ENCODE measurements at regions not wholly inside any gene's neighbourhood (a gene's known extent, or its start where the extent isn't known, plus 50 kb on each side); places are given as distances from the start of the nearest gene placed in this dataset.

DNA sequence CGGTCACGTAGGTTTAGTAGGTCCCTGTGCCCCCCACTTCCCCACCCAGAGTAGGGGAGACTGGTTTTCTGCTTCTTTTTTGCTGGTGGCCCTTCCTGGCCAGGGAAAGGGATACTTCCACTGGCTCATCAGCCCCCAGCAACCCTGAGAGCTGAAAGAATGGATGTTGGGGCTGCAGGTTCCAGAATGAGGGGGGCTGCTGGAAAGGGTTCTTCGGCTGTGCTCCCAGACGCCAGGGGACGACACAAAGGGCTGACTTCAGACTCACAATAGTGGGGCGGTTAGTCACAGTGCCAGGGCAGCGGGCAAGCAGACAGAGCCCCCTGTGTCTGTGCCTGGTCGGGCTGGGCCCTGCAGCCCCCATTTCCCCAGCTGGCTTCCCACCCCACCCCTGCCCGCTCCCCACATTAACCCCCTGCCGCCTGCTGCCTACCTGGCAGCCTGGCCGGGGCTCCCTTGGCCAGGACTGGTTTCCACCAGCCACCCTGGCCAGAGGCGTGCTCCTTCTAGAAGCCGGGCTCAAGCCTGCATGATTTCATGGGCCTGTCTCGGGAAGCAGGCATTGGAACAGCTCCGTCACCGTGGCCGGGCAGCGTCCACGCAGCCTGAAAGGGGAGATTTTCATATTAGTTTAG lies 79.1 kb upstream of the WNT7B start:
- Histone ChIP-seq H3K9me3 (ENCODE audit: control insufficient read depth, low read length) (no peaks in the 10 kb centered on the region), H3K4me1 (ENCODE audit: control insufficient read depth, insufficient read depth, low read length) (peaks cover 72% of the 10 kb centered on the region), H3K27me3 (replicated peaks; ENCODE audit: control insufficient read depth, insufficient read depth, low read length) (no peaks in the 10 kb centered on the region)

DNA sequence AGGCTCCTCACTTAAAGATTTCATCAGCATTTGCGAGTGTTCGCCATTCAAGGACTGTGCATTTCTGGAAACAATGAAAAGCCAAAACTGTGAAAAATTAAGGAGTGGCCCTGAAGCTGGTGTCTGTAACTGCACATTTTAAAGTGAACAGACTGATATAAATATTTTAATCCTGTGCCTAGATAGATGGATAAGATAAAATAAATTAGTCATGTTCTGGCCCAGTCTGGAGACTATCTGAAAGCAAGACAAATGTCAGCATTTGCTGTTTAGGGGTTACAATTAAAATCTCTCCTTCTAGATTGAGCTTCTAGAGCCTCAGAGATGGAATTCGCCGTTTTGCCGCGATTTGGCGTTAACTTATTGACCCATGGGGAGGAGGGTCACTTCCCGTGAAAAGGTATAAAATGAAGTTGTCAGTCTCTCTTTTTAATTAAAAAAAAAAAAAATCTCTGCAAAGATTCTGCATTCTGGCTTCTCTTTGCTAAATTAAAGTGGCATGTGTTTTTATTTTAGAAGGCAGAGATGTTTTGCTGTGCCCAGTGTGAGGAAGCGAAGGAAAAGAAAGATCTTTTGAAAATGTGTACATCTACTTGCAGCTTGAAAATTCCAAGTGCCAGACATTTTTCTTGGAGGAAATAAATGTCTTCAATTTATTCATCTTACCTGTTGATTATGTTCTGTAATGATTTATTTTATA lies 79.7 kb upstream of the WNT7B start:
- peak overlapping the region; percentile 87 for H3K4me3 ChIP-seq (ENCODE audit: low read length)
- H3K9ac ChIP-seq (ENCODE audit: low read length) = peak overlapping the region; percentile 97
- peaks cover 70% of the 10 kb centered on the region for H3K4me1 ChIP-seq (ENCODE audit: control insufficient read depth, insufficient read depth, low read length)
- no peaks in the 10 kb centered on the region for H3K9me3 ChIP-seq (ENCODE audit: control insufficient read depth, low read length)
- DNase-seq (ENCODE audit: low read depth) = peak; percentile 33
- H3K36me3 ChIP-seq (ENCODE audit: control insufficient read depth, insufficient read depth, low read length, severe bottlenecking) = no peaks in the 10 kb centered on the region
- no peaks in the 10 kb centered on the region for H3K27me3 ChIP-seq (replicated peaks; ENCODE audit: control insufficient read depth, insufficient read depth, low read length)

More for the DNA sequence above, 79.1 kb upstream of the WNT7B start:
- Histone ChIP-seq H3K9ac (ENCODE audit: low read length) (peak overlapping the region; percentile 97), H3K4me3 (ENCODE audit: low read length) (peak overlapping the region; percentile 87), H3K36me3 (ENCODE audit: control insufficient read depth, insufficient read depth, low read length, severe bottlenecking) (no peaks in the 10 kb centered on the region)
- peak; percentile 67 for DNase-seq (ENCODE audit: low read depth)

DNA sequence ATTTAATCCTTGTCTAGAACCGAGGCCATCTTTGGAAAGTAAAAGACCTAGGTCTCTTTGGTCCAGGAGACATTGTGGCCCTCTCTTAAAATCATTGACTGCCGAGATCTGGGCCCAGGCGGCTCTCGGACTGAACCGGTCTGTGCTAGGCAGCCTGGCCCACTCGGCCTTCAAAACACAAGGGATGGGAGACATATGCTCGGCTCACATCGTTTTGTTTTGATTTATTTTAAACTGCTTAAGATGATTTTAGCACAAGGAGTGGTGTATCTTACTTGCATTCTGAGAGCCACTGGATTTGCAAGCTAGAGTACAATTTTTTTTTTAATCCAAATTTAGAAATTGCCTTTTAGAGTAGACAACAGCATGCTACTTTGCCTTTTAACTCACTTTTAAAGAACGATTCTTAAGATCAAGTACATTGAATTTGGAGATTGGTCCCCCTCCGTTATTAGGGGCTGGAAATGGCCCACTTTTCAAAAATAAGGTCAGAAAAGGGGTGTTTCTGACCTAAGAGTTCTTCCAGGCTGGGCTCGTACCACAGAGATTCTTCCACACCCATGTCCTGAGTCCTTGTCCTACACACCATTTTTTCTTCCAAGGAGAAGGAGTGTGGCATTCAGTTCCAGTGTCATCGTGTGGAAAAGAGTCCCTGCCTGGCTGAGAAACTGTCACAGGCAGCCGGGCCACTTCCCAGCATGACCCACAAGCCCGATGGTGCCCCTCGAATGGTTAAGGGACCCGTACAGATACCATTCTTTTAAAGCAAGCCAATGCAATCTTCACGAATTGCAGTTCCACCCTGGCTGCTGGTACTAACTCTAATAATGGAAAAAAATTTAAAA lies 80.5 kb upstream of the WNT7B start:
- peak; percentile 60 for DNase-seq (ENCODE audit: low read depth)
- peaks cover 65% of the 10 kb centered on the region for H3K4me1 ChIP-seq (ENCODE audit: control insufficient read depth, insufficient read depth, low read length)
- peak overlapping the region; percentile 97 for H3K9ac ChIP-seq (ENCODE audit: low read length)
- peak overlapping the region; percentile 87 for H3K4me3 ChIP-seq (ENCODE audit: low read length)
- no peaks in the 10 kb centered on the region for H3K36me3 ChIP-seq (ENCODE audit: control insufficient read depth, insufficient read depth, low read length, severe bottlenecking)
- no peaks in the 10 kb centered on the region for H3K9me3 ChIP-seq (ENCODE audit: control insufficient read depth, low read length)
- H3K27me3 ChIP-seq (replicated peaks; ENCODE audit: control insufficient read depth, insufficient read depth, low read length) = no peaks in the 10 kb centered on the region

DNA sequence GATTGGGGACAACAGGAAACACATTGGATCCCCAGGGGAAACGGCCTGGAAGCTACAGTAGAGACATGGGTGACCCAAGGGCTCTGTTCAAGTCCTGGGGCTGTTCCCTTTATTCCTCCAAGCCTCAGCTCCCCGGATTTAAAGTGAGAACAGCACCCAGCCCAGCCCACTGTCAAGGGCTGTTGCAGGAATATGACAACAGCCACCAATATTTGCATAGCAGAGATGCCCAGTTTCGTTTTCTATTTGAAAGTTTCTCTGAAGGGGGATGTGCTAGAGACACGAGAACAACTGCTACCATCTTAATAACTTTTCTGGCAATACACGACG lies 81.1 kb upstream of the WNT7B start:
- peak; percentile 83 for DNase-seq (ENCODE audit: low read depth)
- Histone ChIP-seq H3K4me1 (ENCODE audit: control insufficient read depth, insufficient read depth, low read length) (peaks cover 65% of the 10 kb centered on the region), H3K9ac (ENCODE audit: low read length) (peak overlapping the region; percentile 97), H3K9me3 (ENCODE audit: control insufficient read depth, low read length) (no peaks in the 10 kb centered on the region), H3K27me3 (replicated peaks; ENCODE audit: control insufficient read depth, insufficient read depth, low read length) (no peaks in the 10 kb centered on the region), H3K4me3 (ENCODE audit: low read length) (peak overlapping the region; percentile 87), H3K36me3 (ENCODE audit: control insufficient read depth, insufficient read depth, low read length, severe bottlenecking) (no peaks in the 10 kb centered on the region)

DNA sequence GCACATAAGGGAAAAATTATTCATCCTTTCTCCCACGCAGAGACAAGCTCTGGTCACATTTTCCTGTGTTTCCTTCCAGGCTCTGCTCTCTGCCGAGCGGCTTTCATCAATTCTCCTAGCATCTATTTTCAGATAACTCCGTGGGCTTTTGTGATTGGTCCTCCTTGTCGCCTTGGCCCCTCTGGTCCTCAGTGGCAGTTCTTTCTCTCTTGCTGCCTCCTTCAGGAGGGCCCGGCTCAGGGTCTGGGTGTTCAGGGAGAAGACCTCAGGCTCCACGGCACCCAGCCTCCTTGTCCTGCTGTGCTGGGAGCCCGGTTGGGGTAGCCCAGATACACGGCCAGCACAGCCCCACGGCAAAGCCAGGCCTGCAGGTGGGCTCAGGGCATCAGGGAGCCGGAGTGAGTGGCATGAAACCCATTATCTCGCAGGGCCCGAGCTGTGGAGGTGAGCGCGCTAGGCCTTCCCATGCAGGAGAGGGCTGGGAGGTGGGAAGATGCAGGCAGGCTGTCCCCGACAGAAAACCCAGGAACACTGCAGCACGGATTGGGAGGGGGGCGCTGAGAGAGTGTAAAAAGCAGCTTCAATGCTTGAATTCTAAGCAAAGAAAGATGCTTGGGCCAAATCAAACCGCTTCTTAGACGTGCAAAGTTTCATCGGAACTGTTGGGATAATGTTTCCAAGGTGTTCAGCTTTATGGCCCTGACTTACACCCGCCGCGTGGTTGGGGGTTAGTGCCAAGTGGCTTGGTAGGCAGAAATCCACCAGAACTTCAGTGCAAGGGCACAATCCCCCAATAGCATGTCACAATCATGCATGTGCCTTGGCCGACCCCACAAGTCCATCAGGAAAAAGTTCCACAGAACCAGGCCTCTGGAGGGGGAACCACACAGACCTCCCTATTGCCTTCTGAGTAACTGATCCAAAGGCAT lies 81.9 kb upstream of the WNT7B start:
- Histone ChIP-seq H3K4me3 (ENCODE audit: low read length) (peak overlapping the region; percentile 87), H3K36me3 (ENCODE audit: control insufficient read depth, insufficient read depth, low read length, severe bottlenecking) (no peaks in the 10 kb centered on the region), H3K9ac (ENCODE audit: low read length) (peak overlapping the region; percentile 97), H3K4me1 (ENCODE audit: control insufficient read depth, insufficient read depth, low read length) (peaks cover 73% of the 10 kb centered on the region), H3K9me3 (ENCODE audit: control insufficient read depth, low read length) (no peaks in the 10 kb centered on the region), H3K27me3 (replicated peaks; ENCODE audit: control insufficient read depth, insufficient read depth, low read length) (no peaks in the 10 kb centered on the region)
- DNase-seq (ENCODE audit: low read depth) = peak; percentile 48

DNA sequence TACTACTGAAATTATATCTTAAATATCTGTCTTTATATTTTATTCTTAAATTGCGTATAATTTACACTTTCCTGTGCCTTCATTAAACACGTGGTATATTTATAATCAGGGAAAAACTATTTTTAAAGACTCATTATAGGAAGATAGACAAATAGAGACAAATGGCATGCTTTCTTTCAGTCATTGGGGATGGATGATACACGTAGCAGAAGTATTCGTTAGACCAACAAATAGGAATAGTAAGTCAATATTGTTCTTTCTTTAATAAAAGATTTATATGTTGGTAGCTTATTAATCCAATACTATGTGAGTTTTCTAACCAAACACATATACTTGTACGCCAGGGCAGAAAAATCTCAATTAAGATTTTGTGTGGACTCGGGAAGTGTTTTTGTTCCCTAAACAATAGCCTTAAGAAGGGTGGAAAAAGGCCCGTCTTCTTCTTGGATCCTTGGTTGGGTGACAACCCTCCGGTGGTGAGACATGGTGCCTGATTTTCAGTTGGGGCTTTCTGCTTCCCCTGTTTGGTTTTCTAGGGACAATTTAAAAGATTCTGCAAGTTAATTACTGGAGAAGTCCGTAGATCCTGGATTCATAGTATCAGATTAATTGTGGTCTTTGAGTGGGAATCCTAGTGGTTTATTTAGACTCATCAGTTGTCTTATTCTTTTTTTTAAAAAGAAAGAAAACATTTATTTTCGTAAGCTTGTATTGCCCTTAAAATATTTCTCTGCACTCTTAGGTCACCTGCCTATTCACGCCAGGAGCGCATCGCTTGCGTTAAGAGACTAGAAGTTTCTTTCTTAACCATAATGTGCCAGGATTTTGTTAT lies 83.5 kb upstream of the WNT7B start:
- Histone ChIP-seq H3K27me3 (replicated peaks; ENCODE audit: control insufficient read depth, insufficient read depth, low read length) (no peaks in the 10 kb centered on the region), H3K9me3 (ENCODE audit: control insufficient read depth, low read length) (no peaks in the 10 kb centered on the region), H3K4me1 (ENCODE audit: control insufficient read depth, insufficient read depth, low read length) (peaks cover 71% of the 10 kb centered on the region), H3K9ac (ENCODE audit: low read length) (peak overlapping the region; percentile 62), H3K4me3 (ENCODE audit: low read length) (no peak overlapping the region), H3K36me3 (ENCODE audit: control insufficient read depth, insufficient read depth, low read length, severe bottlenecking) (no peaks in the 10 kb centered on the region)
- no peak for DNase-seq (ENCODE audit: low read depth)

DNA sequence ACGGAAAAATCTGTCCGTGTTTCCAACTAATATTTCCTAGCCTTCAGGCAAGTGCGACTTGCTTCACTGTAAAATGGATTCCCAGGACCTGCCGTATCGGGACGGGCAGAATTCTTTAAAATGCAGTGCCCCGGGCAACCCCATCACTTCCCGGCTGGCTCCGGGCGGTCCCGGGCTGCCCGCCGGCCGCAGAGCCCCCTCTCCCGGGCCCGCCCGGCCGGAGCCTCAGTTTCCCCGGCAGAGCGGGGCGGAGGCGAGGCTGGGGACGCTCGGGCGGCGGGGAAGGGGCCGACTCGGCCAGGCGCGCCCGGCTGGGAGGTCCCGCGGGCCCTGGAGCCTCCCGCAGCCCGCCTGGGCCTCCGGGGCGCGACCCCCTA lies 84.2 kb upstream of the WNT7B start:
- H3K4me1 ChIP-seq (ENCODE audit: control insufficient read depth, insufficient read depth, low read length) = peaks cover 71% of the 10 kb centered on the region
- no peaks in the 10 kb centered on the region for H3K27me3 ChIP-seq (replicated peaks; ENCODE audit: control insufficient read depth, insufficient read depth, low read length)
- peak overlapping the region; percentile 62 for H3K9ac ChIP-seq (ENCODE audit: low read length)
- no peaks in the 10 kb centered on the region for H3K36me3 ChIP-seq (ENCODE audit: control insufficient read depth, insufficient read depth, low read length, severe bottlenecking)
- H3K4me3 ChIP-seq (ENCODE audit: low read length) = no peak overlapping the region
- no peak for DNase-seq (ENCODE audit: low read depth)
- H3K9me3 ChIP-seq (ENCODE audit: control insufficient read depth, low read length) = no peaks in the 10 kb centered on the region

DNA sequence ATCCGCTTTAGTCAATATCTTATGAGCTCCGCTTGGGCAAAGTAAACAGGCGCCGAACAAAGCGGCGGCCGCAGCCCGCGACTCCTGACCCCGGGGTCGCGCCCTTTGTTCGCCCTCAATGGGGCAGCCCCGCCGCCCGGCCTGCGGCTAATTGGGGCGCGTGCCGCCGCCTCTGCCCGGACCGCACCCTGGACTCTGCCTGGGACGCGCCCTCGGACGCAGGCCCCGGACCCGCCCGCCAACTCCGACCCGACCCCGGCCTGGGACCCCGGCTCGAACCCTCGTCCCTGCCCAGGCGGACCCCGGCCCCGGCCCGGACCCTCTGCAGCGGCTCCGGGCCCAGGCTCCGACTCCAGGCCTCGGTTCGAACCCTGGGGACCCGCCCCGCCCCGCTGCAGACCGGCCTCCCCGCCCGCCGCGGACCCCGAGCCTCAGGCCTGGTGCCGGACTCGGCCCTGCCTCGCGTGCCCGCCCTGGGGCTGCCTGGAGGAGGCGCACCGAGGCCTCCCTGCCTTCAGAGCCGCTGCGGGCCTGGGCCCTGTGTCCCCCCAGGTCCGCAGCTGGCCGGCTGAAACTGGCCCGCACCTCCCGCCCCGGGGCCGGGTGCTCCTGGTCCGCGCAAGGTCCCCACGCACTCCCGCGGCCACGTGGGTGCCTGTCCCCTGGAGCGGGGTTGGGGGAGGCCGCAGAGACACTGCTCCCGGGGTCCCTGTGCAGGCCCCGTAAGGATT lies 84.7 kb upstream of the WNT7B start:
- Histone ChIP-seq H3K4me3 (ENCODE audit: low read length) (no peak overlapping the region), H3K4me1 (ENCODE audit: control insufficient read depth, insufficient read depth, low read length) (peaks cover 71% of the 10 kb centered on the region), H3K36me3 (ENCODE audit: control insufficient read depth, insufficient read depth, low read length, severe bottlenecking) (no peaks in the 10 kb centered on the region), H3K9ac (ENCODE audit: low read length) (peak overlapping the region; percentile 99), H3K27me3 (replicated peaks; ENCODE audit: control insufficient read depth, insufficient read depth, low read length) (no peaks in the 10 kb centered on the region), H3K9me3 (ENCODE audit: control insufficient read depth, low read length) (no peaks in the 10 kb centered on the region)
- no peak for DNase-seq (ENCODE audit: low read depth)

DNA sequence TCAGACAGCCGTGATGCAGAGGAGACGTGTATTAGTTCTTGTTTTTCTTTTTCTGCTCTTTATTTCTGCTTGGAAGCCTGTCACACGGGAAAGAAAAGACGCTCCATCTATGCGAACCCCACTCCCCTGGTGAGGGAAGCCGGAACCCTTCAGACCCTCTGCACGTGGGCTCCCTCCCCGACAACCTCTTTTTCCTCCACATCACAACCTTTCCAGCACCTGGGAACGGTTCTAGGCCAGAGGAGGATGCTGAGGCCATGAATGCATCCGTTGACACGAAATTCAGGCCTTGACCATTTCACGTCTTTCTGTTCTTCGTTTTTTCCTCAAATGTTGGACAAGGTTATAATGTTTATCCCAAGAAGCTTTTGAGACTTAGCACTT lies 85.3 kb upstream of the WNT7B start:
- no peak for DNase-seq (ENCODE audit: low read depth)
- no peak overlapping the region for H3K4me3 ChIP-seq (ENCODE audit: low read length)
- no peaks in the 10 kb centered on the region for H3K27me3 ChIP-seq (replicated peaks; ENCODE audit: control insufficient read depth, insufficient read depth, low read length)
- no peaks in the 10 kb centered on the region for H3K9me3 ChIP-seq (ENCODE audit: control insufficient read depth, low read length)
- H3K36me3 ChIP-seq (ENCODE audit: control insufficient read depth, insufficient read depth, low read length, severe bottlenecking) = no peaks in the 10 kb centered on the region
- H3K9ac ChIP-seq (ENCODE audit: low read length) = peak overlapping the region; percentile 99
- peaks cover 68% of the 10 kb centered on the region for H3K4me1 ChIP-seq (ENCODE audit: control insufficient read depth, insufficient read depth, low read length)
